H9 (cell line): ENCODE measurements at regions not wholly inside any gene's neighbourhood (a gene's known extent, or its start where the extent isn't known, plus 50 kb on each side); places are given as distances from the start of the nearest gene placed in this dataset.

Source experiments
- DNase-seq: peaks from one replicate; pipeline ENCODE4 v3.0.0-alpha.2; 2017
- H2AFZ ChIP-seq: one replicate; pipeline ENCODE4 v1.6.1; 2013; ENCODE audit warnings: mild to moderate bottlenecking, low read length, control low read depth, moderate library complexity
- H2AK5ac ChIP-seq: 2 replicates; pipeline ENCODE4 v1.6.1; 2013; ENCODE audit warnings: low read length, control low read depth, mixed read lengths; ENCODE audit not compliant: insufficient read length
- H2BK120ac ChIP-seq: one replicate; pipeline ENCODE4 v1.6.1; 2013; ENCODE audit warnings: low read depth, mild to moderate bottlenecking, low read length, control low read depth, inconsistent platforms; ENCODE audit not compliant: poor library complexity, severe bottlenecking
- H2BK12ac ChIP-seq: 2 replicates; pipeline ENCODE4 v1.6.1; 2013; ENCODE audit warnings: low read length, control low read depth, mixed read lengths, low read depth; ENCODE audit not compliant: insufficient read length
- H2BK15ac ChIP-seq: 2 replicates; pipeline ENCODE4 v1.6.1; 2013; ENCODE audit warnings: low read depth, low read length, control low read depth
- H2BK20ac ChIP-seq: one replicate; pipeline ENCODE4 v1.6.1; 2013; ENCODE audit warnings: low read depth, mild to moderate bottlenecking, low read length, control low read depth, inconsistent platforms; ENCODE audit not compliant: poor library complexity, severe bottlenecking
- H2BK5ac ChIP-seq: 2 replicates; pipeline ENCODE4 v1.6.1; 2013; ENCODE audit warnings: low read length, control low read depth, mixed read lengths; ENCODE audit not compliant: insufficient read length
- H3K14ac ChIP-seq: 2 replicates; pipeline ENCODE4 v1.6.1; 2013; ENCODE audit warnings: low read length, control low read depth; ENCODE audit not compliant: insufficient read depth
- H3K18ac ChIP-seq: 2 replicates; pipeline ENCODE4 v1.6.1; 2013; ENCODE audit warnings: low read depth, mild to moderate bottlenecking, mixed read lengths, low read length, control low read depth; ENCODE audit not compliant: insufficient read length
- H3K23ac ChIP-seq: 2 replicates; pipeline ENCODE4 v1.6.1; 2013; ENCODE audit warnings: low read length, control low read depth, mixed read lengths, low read depth; ENCODE audit not compliant: insufficient read length
- H3K23me2 ChIP-seq: 2 replicates; pipeline ENCODE4 v1.6.1; 2013; ENCODE audit warnings: low read depth, mild to moderate bottlenecking, mixed read lengths, low read length, control low read depth; ENCODE audit not compliant: insufficient read length, poor library complexity, severe bottlenecking
- H3K27ac ChIP-seq: 2 replicates; pipeline ENCODE4 v1.5.1; 2013; ENCODE audit warnings: low read length, control low read depth, mixed read lengths, low read depth; ENCODE audit not compliant: insufficient read length
- H3K27me3 ChIP-seq: 2 replicates; pipeline ENCODE4 v1.6.1; 2013; ENCODE audit warnings: low read length, control low read depth, inconsistent platforms; ENCODE audit not compliant: insufficient read depth
- H3K4ac ChIP-seq: 2 replicates; pipeline ENCODE4 v1.6.1; 2013; ENCODE audit warnings: low read depth, mild to moderate bottlenecking, control low read depth, inconsistent platforms, low read length, moderate library complexity
- H3K4me1 ChIP-seq: 2 replicates; pipeline ENCODE4 v1.6.1; 2013; ENCODE audit warnings: low read length, control low read depth, inconsistent platforms; ENCODE audit not compliant: insufficient read depth
- H3K4me2 ChIP-seq: 2 replicates; pipeline ENCODE4 v1.6.1; 2013; ENCODE audit warnings: low read length, control low read depth, mixed read lengths; ENCODE audit not compliant: insufficient read length, insufficient read depth
- H3K56ac ChIP-seq: 2 replicates; pipeline ENCODE4 v1.6.1; 2013; ENCODE audit warnings: low read depth, mild to moderate bottlenecking, mixed read lengths, low read length, control low read depth; ENCODE audit not compliant: insufficient read length
- H3K79me1 ChIP-seq: 2 replicates; pipeline ENCODE4 v1.6.1; 2013; ENCODE audit warnings: low read depth, mild to moderate bottlenecking, moderate library complexity, low read length, control low read depth, inconsistent platforms; ENCODE audit not compliant: insufficient read depth, poor library complexity, severe bottlenecking
- H3K79me2 ChIP-seq: 2 replicates; pipeline ENCODE4 v1.6.1; 2013; ENCODE audit warnings: low read length, control low read depth, inconsistent platforms; ENCODE audit not compliant: insufficient read depth
- H3K9ac ChIP-seq: 2 replicates; pipeline ENCODE4 v1.6.1; 2013; ENCODE audit warnings: low read length, control low read depth, mixed read lengths; ENCODE audit not compliant: insufficient read length; ENCODE audit errors: extremely low read depth
- H3K9me3 ChIP-seq: one replicate; pipeline ENCODE4 v1.6.1; 2013; ENCODE audit warnings: low read depth, low read length, inconsistent platforms; ENCODE audit not compliant: control insufficient read depth
- H3T11ph ChIP-seq: one replicate; pipeline ENCODE4 v1.6.1; 2013; ENCODE audit warnings: mild to moderate bottlenecking, low read length, control low read depth, inconsistent platforms
- H4K20me1 ChIP-seq: one replicate; pipeline ENCODE4 v1.6.1; 2013; ENCODE audit not compliant: control insufficient read depth, insufficient read length, insufficient read depth
- H4K5ac ChIP-seq: 2 replicates; pipeline ENCODE4 v1.6.1; 2013; ENCODE audit warnings: low read depth, mild to moderate bottlenecking, mixed read lengths, low read length, control low read depth; ENCODE audit not compliant: insufficient read length
- H4K8ac ChIP-seq: replicated peaks from 2 replicates; pipeline ENCODE4 v1.6.1; 2013; ENCODE audit warnings: low read length, control low read depth, mixed read lengths, low read depth; ENCODE audit not compliant: insufficient read length
- H4K91ac ChIP-seq: 2 replicates; pipeline ENCODE4 v1.6.1; 2013; ENCODE audit warnings: low read depth, mild to moderate bottlenecking, moderate library complexity, mixed read lengths, low read length, control low read depth; ENCODE audit not compliant: insufficient read length
- H3K27ac Mint-ChIP-seq, 3 experiments: 2 replicates in 2 of 3; 3 replicates in 1 of 3; pipeline ENCODE4 v1.8.0; 2020 to 2021; ENCODE audit warnings: mixed read lengths in 3 of 3, mild to moderate bottlenecking in 1 of 3, moderate library complexity in 1 of 3
- H3K27me3 Mint-ChIP-seq: 2 replicates; pipeline ENCODE4 v1.8.0; 2021; ENCODE audit warnings: low read depth, mild to moderate bottlenecking, moderate library complexity, mixed read lengths
- H3K36me3 Mint-ChIP-seq, 3 experiments: 2 replicates in 2 of 3; 3 replicates in 1 of 3; pipeline ENCODE4 v1.8.0; 2020 to 2021; ENCODE audit warnings: low read depth in 3 of 3, mixed read lengths in 3 of 3; ENCODE audit not compliant: insufficient read depth in 1 of 3
- H3K4me1 Mint-ChIP-seq, 2 experiments: 2 replicates each; pipeline ENCODE4 v1.8.0; 2020; ENCODE audit warnings: mixed read lengths in 2 of 2
- H3K4me3 Mint-ChIP-seq, 2 experiments: 2 replicates in 1 of 2; 3 replicates in 1 of 2; pipeline ENCODE4 v1.8.0; 2020 to 2021; ENCODE audit warnings: mild to moderate bottlenecking in 2 of 2, mixed read lengths in 2 of 2, moderate library complexity in 1 of 2
- H3K9me3 Mint-ChIP-seq, 2 experiments: 2 replicates in 1 of 2; 3 replicates in 1 of 2; pipeline ENCODE4 v1.8.0; 2020; ENCODE audit warnings: mild to moderate bottlenecking in 2 of 2, mixed read lengths in 2 of 2, moderate library complexity in 1 of 2
- WGBS: extraction: QIAGEN DNeasy Blood & Tissue Kit; methylation state at CpG from one replicate; pipeline ENCODE4 v1.1.7; 2013; ENCODE audit warnings: missing lambda C conversion rate, low lambda C conversion rate, mixed read lengths; ENCODE audit not compliant: insufficient read length; ENCODE audit errors: extremely low coverage; 5-methylcytosine and 5-hydroxymethylcytosine counted together
- TF ChIP-seq, protein P1 (sequence below): fragments of 200-600 bp; sonication (generic); conservative IDR thresholded peaks from 3 replicates; pipeline ENCODE4 v1.8.0; 2021; ENCODE audit warnings: antibody characterized with exemption, mild to moderate bottlenecking

GRCh38 chr2:62404913-62405312 lies 101.1 kb downstream of the TMEM17 start:
- Histone ChIP-seq H3K18ac (no peak overlapping the region), H2BK12ac (no peak overlapping the region)
- no CpG with 5 or more reads among the region's 5 CpGs for WGBS

More at GRCh38 chr2:62404913-62405312, 101.1 kb downstream of the TMEM17 start:
- no peak overlapping the region for H2AK5ac ChIP-seq
- H4K5ac ChIP-seq = no peak overlapping the region
- no peak overlapping the region for H3K4me2 ChIP-seq
- peaks cover 15 to 27% of the 10 kb centered on the region in 2 experiments; a peak in 3 of 4 replicates for H3K4me1 Mint-ChIP-seq
- H3K79me2 ChIP-seq = no peaks in the 10 kb centered on the region
- H3K23ac ChIP-seq = no peak overlapping the region
- no peaks in the 10 kb centered on the region for H3K27me3 ChIP-seq
- H3K27me3 Mint-ChIP-seq = no peaks in the 10 kb centered on the region
- TF ChIP-seq, protein P1, sequence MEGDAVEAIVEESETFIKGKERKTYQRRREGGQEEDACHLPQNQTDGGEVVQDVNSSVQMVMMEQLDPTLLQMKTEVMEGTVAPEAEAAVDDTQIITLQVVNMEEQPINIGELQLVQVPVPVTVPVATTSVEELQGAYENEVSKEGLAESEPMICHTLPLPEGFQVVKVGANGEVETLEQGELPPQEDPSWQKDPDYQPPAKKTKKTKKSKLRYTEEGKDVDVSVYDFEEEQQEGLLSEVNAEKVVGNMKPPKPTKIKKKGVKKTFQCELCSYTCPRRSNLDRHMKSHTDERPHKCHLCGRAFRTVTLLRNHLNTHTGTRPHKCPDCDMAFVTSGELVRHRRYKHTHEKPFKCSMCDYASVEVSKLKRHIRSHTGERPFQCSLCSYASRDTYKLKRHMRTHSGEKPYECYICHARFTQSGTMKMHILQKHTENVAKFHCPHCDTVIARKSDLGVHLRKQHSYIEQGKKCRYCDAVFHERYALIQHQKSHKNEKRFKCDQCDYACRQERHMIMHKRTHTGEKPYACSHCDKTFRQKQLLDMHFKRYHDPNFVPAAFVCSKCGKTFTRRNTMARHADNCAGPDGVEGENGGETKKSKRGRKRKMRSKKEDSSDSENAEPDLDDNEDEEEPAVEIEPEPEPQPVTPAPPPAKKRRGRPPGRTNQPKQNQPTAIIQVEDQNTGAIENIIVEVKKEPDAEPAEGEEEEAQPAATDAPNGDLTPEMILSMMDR = no peak
- no peak overlapping the region for H2BK15ac ChIP-seq
- no peaks in the 10 kb centered on the region for H4K20me1 ChIP-seq
- peaks cover 3 to 43% (median 21%) of the 10 kb centered on the region in 3 experiments for H3K36me3 Mint-ChIP-seq
- no peak overlapping the region for H3T11ph ChIP-seq
- no peaks in the 10 kb centered on the region for H3K23me2 ChIP-seq
- H3K4me3 Mint-ChIP-seq = no peak overlapping the region
- no peak for DNase-seq
- H3K27ac Mint-ChIP-seq = no peak overlapping the region
- no peak overlapping the region for H3K4ac ChIP-seq
- no peak overlapping the region for H4K91ac ChIP-seq
- no peak overlapping the region for H3K9ac ChIP-seq
- H3K14ac ChIP-seq = no peak overlapping the region
- H4K8ac ChIP-seq = no peak overlapping the region
- no peaks in the 10 kb centered on the region for H3K9me3 ChIP-seq
- no peak overlapping the region for H2AFZ ChIP-seq
- no peaks in the 10 kb centered on the region for H3K4me1 ChIP-seq
- H3K79me1 ChIP-seq = no peaks in the 10 kb centered on the region
- no peak overlapping the region for H2BK5ac ChIP-seq
- no peak overlapping the region for H3K27ac ChIP-seq
- no peak overlapping the region for H2BK20ac ChIP-seq
- H2BK120ac ChIP-seq = no peak overlapping the region
- no peak overlapping the region for H3K56ac ChIP-seq
- peaks cover 31 to 33% of the 10 kb centered on the region in 2 experiments for H3K9me3 Mint-ChIP-seq
